ENCODE measurements at regions not wholly inside any gene's neighbourhood (a gene's known extent, or its start where the extent isn't known, plus 50 kb on each side); places are given as distances from the start of the nearest gene placed in this dataset.

DNA sequence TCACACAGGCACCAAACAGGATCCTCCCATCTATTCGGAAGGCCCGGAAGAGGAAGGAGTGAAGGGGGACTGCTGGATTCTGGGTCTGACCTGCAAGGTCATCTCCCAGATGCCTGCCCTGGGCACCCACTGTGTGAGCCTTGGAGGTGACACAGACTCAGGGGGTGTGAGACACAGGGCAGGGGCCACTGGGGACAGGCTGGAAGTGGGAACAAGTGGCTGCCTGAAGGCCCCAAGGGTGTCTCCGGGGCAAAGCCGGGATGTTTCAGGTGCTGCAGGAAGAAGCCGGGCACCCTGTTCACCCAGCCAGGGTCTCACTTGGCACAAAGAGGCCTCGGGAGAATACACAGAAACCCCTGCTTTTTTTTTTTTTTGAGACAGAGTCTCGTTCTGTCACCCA is 385.5 kb downstream of the CTTN start:
- TF ChIP-seq, protein P1, sequence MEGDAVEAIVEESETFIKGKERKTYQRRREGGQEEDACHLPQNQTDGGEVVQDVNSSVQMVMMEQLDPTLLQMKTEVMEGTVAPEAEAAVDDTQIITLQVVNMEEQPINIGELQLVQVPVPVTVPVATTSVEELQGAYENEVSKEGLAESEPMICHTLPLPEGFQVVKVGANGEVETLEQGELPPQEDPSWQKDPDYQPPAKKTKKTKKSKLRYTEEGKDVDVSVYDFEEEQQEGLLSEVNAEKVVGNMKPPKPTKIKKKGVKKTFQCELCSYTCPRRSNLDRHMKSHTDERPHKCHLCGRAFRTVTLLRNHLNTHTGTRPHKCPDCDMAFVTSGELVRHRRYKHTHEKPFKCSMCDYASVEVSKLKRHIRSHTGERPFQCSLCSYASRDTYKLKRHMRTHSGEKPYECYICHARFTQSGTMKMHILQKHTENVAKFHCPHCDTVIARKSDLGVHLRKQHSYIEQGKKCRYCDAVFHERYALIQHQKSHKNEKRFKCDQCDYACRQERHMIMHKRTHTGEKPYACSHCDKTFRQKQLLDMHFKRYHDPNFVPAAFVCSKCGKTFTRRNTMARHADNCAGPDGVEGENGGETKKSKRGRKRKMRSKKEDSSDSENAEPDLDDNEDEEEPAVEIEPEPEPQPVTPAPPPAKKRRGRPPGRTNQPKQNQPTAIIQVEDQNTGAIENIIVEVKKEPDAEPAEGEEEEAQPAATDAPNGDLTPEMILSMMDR (IDR thresholded peaks at IDR 0.05): no peak

DNA sequence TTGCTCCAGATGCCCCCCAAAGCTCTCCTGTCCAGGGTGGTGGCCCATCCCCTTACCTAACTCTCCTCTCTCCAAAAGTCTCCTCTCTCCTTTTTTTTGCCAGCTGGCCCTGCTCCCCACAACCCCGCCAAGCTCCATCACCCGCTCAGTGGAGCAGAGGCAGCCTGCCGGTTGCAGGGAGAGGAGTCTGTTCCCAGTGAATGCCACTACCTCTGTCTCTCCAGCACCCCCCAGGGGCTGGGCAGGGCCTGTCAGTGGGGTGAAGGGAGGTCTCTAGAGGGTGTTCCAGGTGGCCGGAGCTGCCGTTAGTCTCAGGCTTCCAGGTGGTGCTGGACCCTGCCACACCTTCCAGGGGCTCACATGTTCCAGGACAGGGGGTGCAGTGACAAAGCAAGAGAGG is 387.0 kb downstream of the CTTN start:
- TF ChIP-seq, protein P1 (IDR thresholded peaks at IDR 0.05): no peak

DNA sequence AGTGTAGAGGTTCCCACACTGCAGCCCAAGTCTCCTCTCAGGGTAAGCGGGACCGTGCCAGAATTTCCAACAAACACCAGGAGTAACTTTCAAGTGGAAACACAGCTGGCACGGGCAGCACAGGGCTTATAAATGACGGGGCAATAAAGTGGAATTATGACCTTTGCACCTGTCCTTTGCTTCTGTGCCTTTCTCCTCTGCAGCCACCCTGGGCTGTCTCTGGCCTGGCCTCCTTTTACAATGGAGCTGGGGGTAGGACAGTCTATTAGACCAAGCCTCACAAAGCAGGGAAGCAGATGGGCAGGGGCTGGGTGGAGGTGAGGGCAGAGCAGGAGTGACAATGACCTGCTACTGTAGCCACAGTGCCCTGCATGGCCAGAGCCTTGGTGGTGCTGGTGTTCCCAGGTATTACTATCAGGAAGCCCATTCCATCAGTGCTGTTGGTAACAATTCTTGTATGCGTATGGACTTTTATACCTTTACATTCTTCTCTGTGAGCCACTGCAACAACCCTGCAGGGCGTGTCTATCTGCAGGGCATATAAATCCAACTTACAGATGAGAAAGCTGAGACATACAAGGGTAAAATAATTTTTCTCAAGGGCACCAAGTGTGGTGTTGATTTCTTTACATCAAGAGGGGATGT is 387.8 kb downstream of the CTTN start:
- TF ChIP-seq, protein P1 (IDR thresholded peaks at IDR 0.05): no peak

DNA sequence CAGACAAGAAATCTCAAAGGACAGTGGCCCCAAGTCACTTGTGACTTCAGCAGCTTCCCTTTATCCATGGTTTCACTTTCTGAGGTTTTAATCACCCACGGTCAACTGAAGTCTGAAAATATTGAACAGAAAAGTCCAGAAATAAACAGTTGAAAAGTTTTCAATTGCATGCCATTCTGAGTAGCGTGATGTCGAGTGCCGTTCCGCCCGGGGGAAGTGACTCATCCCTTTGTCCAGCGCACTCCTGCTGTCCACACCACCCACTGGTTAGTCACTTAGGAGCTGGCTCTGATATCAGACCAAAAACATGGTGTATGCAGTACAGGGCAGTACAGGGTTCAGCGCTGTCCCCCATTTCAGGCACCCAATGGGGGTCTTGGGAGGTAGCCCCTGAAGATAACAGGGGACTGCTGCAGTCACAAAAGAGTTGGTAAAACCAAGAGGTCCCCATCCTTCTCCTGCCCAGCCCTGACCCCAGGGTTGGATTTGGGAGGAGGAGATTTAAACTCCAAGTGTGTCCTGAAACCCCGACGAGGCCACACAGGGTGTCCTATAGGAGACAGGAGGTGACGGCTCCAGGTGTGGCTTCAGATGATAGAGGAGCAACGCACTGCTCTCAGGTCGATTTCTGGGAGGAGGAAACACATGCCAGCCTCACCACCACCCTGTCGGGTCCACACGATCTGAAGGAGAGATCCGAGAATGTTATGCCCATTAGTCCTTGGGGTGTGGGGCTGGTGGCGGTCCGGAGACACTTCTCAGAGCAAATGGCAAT is 390.1 kb downstream of the CTTN start:
- TF ChIP-seq, protein P1 (IDR thresholded peaks at IDR 0.05): no peak

DNA sequence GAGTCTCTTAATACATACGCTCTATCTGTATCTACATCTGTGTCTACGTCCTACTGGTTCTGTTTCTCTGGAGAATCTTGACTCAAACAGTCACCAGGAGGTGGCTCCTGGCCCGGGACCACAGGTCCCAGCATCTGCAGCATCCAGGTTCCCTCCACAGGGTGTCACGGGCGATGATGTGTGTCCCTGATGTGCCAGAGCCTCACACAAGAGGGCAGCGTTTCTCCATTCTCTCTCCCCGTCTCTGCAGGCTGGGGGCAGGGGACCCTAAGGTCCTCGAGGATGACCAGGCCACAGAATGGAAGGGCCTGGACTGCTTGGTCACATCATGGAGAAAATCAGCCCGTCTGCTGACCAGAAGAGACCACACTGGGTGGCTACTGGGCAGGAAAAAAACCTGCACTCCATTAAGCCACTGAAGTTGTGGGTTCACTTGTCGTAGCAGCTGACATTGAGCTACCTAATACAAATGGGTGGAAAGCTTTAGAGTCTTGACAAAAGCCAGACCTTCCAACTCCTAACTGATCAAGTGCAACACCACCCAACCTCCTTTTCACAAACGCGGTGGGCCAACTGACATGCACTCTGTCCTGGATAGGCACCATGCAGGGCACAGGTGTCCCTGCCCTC is 392.5 kb downstream of the CTTN start:
- TF ChIP-seq, protein P1 (IDR thresholded peaks at IDR 0.05): no peak

DNA sequence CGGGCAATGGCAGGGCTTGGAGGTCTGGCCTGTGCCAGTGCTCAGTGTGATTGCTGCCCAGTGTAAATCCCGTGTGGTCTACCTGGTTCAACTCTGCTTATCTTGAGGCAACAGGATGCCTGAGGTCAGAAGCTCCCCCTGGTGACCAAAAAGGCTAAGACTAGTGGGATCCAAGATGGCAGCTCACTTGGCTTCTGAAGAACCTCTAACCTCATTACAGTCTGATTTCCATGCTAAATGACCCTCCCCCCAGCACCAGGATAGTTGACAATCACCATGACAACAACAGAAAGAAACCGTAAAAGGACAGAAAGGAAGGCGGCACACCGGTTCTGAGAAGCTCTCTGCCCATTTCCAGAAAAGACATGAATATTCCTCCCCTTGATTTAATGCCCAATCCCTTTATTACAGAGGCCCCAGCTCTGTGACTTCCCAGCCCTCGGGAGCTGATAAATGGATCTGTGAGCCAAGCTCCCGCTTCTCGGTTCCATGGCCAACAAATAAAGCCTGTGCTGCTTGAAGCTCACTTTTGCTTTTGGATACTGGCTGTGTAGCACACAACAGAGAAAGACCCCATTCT is 398.4 kb downstream of the CTTN start:
- TF ChIP-seq, protein P1 (IDR thresholded peaks at IDR 0.05): no peak; the same call in 1 of the 2 replicates

DNA sequence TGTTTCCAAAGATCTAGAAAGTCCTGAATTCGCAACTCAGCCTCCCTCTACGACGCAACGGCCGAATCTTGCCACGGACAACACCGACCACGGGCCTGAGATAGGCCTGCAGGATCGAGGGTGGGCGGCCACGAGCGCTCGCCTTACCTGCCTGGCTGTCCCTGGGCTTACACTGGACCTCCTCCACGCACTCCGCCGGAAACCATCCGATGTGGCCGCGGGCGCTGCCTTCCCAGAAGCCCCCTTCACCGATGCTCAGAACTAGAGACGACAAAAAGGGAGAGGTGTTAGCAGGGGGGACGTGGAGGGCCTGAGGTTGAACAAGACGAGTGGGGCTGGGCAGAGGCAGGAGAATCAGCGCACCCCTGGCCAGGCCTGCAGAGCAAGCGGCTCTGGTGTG is 400.0 kb downstream of the CTTN start:
- TF ChIP-seq, protein P1 (IDR thresholded peaks at IDR 0.05): no peak

All from LNCAP (cell line).